Activated CD4-positive, alpha-beta memory T cell treated with anti-CD3 and anti-CD28 coated beads for 36 hours (primary cell): ENCODE measurements at regions not wholly inside any gene's neighbourhood (a gene's known extent, or its start where the extent isn't known, plus 50 kb on each side); places are given as distances from the start of the nearest gene placed in this dataset.
"Not testable (repeated sequence)": the region's sequence is repeated elsewhere in the genome, so short reads cannot be mapped to it uniquely, and the experiment has no call there.

ENCODE experiments used
- CTCF ChIA-PET: fragments of 350-600 bp; sonication (Branson Sonifier 250); formaldehyde crosslinking; loops from one replicate; lab custom pipeline; 2021; ENCODE audit warnings: antibody characterized with exemption, inconsistent platforms; lab: Charles Lee
- POLR2A ChIA-PET: fragments of 350-600 bp; sonication (Branson Sonifier 250); formaldehyde crosslinking; loops from one replicate; lab custom pipeline; 2021; ENCODE audit warnings: antibody characterized with exemption; lab: Charles Lee
- DNase-seq: peaks from one replicate; pipeline ENCODE4 v3.0.0-alpha.2; 2020
- H3K27ac Mint-ChIP-seq: one replicate; pipeline ENCODE4 v1.8.0; 2021; ENCODE audit warnings: mixed read lengths
- H3K27me3 Mint-ChIP-seq: one replicate; pipeline ENCODE4 v1.8.0; 2021; ENCODE audit warnings: mixed read lengths
- H3K36me3 Mint-ChIP-seq: one replicate; pipeline ENCODE4 v1.8.0; 2021; ENCODE audit warnings: mixed read lengths
- H3K4me1 Mint-ChIP-seq: one replicate; pipeline ENCODE4 v1.8.0; 2021; ENCODE audit warnings: low read depth, mixed read lengths
- H3K4me3 Mint-ChIP-seq: one replicate; pipeline ENCODE4 v1.8.0; 2021; ENCODE audit warnings: mild to moderate bottlenecking, mixed read lengths
- H3K9me3 Mint-ChIP-seq: one replicate; pipeline ENCODE4 v1.8.0; 2021; ENCODE audit warnings: mixed read lengths
- intact Hi-C: fragments of 100-400 bp; cut with micrococcal nuclease; formaldehyde crosslinking; loops from one replicate; pipeline ENCODE4 v1.15.1; 2023

GRCh38 chr17:22270809-22271208 is 578.5 kb downstream of the KCNJ18 start:
- intact Hi-C loops, H3K27ac Mint-ChIP-seq: not testable (repeated sequence)
- peaks cover 16% of the 10 kb centered on the region for H3K9me3 Mint-ChIP-seq

DNA sequence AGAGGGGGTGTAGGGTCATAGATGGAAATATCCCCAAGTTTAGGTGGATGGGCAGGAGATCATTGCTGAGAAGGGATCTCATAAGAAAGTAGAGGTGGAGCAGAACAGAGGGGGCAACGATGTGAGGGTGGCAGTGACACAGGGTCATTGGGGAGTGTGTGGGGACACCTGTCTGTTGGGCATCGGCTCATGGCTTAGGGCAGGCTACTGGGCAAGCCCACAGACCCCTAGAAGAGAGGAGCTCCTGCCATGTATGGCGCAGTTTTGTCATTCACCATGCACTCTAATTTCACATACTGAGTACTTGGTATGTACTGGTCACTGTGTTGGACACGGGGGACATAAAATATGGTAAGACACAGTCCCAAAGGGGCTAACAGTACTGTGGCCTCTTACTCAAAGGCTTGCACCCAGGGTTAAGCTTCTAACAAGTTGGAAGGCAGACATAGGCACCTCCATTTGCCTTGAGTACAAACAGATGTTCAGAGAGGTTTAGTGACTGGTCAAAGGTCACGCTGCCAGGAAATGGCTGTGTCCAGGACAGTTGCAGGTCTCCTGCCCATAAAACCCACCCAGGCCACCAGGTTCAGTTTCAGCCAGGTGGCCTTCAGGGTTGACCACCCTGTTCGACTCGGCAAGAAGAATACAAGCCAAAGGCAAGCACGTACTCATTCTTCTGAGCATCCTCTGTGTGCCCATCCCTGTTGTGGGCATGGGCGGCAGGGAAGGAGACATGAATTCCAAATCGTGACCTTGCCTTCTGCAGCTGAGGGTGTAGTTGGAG is 580.2 kb downstream of the KCNJ18 start:
- H3K27ac Mint-ChIP-seq, result no peak overlapping the region
- intact Hi-C loops, result no loop called here

More at GRCh38 chr17:22270809-22271208, 578.5 kb downstream of the KCNJ18 start:
- H3K36me3 Mint-ChIP-seq, H3K27me3 Mint-ChIP-seq, CTCF ChIA-PET, H3K4me1 Mint-ChIP-seq, POLR2A ChIA-PET, H3K4me3 Mint-ChIP-seq, DNase-seq: not testable (repeated sequence)

GRCh38 chr17:22273308-22273707 is 581.0 kb downstream of the KCNJ18 start:
- no peaks in the 10 kb centered on the region for H3K4me1 Mint-ChIP-seq
- CTCF ChIA-PET, result no interaction called here
- H3K36me3 Mint-ChIP-seq, result no peaks in the 10 kb centered on the region
- H3K4me3 Mint-ChIP-seq, result no peak overlapping the region
- DNase-seq, result no peak
- H3K27ac Mint-ChIP-seq, result no peak overlapping the region
- intact Hi-C loops, result no loop called here
- POLR2A ChIA-PET, result no interaction called here
- peaks cover 22% of the 10 kb centered on the region for H3K9me3 Mint-ChIP-seq
- H3K27me3 Mint-ChIP-seq, result no peaks in the 10 kb centered on the region

More for the DNA sequence above, 580.2 kb downstream of the KCNJ18 start:
- POLR2A ChIA-PET, result no interaction called here
- H3K27me3 Mint-ChIP-seq, result no peaks in the 10 kb centered on the region
- no peaks in the 10 kb centered on the region for H3K36me3 Mint-ChIP-seq
- no peak for DNase-seq
- no peak overlapping the region for H3K4me3 Mint-ChIP-seq
- CTCF ChIA-PET, result no interaction called here
- H3K9me3 Mint-ChIP-seq, result peaks cover 22% of the 10 kb centered on the region
- no peaks in the 10 kb centered on the region for H3K4me1 Mint-ChIP-seq

DNA sequence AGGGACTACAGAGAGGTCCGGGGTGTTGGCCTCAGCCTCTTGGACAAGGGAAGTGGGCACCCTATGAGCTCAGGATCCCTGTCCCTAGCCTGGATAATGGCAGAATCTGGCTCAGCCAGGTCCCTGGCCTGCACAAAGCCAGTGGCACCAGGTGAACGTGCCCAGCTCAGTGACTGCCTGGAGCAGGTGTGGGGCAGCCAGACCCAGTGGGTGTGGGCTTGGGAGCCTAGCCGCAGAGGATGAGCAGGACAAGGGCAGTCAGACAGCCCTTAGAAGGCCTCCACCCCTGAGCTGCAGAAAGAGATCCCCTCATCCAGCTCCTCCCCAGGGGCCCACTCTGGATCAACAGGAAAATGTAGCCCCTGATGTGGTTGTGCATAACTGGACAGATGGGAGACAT is 585.3 kb downstream of the KCNJ18 start:
- no peaks in the 10 kb centered on the region for H3K4me1 Mint-ChIP-seq
- H3K4me3 Mint-ChIP-seq, result no peak overlapping the region

GRCh38 chr17:22278302-22279275 is 586.3 kb downstream of the KCNJ18 start:
- Mint-ChIP-seq H3K9me3 (peaks cover 15% of the 10 kb centered on the region), H3K27me3 (no peaks in the 10 kb centered on the region), H3K4me1 (no peaks in the 10 kb centered on the region), H3K4me3 (no peak overlapping the region), H3K27ac (no peak overlapping the region), H3K36me3 (no peaks in the 10 kb centered on the region)
- no peak for DNase-seq
- POLR2A ChIA-PET, result no interaction called here
- CTCF ChIA-PET, result no interaction called here
- intact Hi-C loops, result no loop called here

More for the DNA sequence above, 585.3 kb downstream of the KCNJ18 start:
- H3K36me3 Mint-ChIP-seq, result no peaks in the 10 kb centered on the region
- ChIA-PET POLR2A (no interaction called here), CTCF (no interaction called here)
- intact Hi-C loops, result no loop called here
- no peak for DNase-seq
- no peaks in the 10 kb centered on the region for H3K27me3 Mint-ChIP-seq
- peaks cover 9% of the 10 kb centered on the region for H3K9me3 Mint-ChIP-seq
- no peak overlapping the region for H3K27ac Mint-ChIP-seq

DNA sequence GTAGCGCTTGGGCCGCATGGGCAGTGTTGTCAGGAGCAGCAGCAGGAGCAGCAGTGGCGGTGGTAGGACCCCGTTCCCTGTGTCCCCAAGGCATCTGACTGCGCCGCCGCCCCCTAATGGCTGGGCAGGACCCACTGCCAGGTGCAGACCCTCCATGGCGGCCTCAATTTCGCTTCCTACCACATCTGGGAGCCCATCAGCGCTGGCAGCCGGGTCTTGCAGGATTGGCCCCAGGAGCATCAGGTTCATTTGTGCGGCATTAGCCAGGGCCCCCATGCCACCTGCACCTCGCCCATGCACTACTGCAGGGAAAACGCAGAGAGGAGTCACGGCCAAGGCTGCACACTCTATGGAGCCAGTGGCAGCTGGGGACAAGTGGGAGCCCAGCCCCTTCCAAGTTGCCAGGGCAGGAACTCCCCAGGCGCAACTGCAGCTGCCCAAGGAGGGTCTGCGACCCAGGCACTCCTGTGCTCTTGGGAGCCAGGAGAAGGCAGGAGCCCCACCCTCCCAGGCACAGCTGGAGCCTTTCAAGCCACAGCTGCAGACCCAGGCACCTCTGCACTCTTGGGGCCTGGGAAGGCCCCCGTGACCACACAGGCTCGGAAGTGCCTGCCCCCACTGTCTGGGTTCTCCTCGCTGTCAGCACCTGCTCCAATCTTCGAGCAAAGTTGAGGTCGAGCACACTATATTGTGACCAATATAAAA is 594.2 kb downstream of the KCNJ18 start:
- ChIA-PET CTCF (no interaction called here), POLR2A (no interaction called here)
- no peaks in the 10 kb centered on the region for H3K36me3 Mint-ChIP-seq
- H3K4me3 Mint-ChIP-seq, result no peak overlapping the region
- H3K4me1 Mint-ChIP-seq, result no peaks in the 10 kb centered on the region
- DNase-seq, result no peak
- H3K27ac Mint-ChIP-seq, result no peak overlapping the region
- intact Hi-C loops, result no loop called here
- H3K9me3 Mint-ChIP-seq, result peaks cover 6% of the 10 kb centered on the region
- H3K27me3 Mint-ChIP-seq, result no peaks in the 10 kb centered on the region

DNA sequence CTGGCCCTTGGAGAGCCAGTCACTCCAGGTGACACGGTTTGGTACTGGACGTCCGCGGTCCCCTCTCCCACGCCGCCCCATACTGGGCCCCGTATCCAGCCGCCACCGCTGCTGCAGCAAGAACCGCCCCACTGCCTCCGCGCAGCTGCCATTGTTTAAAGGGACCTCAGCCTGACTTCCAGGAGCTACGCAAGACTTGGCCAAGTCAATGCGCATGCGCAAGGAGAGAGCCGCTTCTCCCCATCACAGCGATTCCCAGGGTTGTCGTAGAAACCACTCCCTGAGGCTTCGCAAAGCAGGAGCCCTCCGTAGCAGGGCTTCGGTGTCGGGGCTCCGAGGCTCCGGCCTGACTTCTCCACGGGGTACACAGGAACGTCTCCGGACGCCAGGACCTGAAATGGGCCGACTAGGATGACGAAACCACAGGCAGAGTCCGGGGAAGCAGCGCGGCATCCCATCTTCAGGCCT is 606.2 kb downstream of the KCNJ18 start:
- CTCF ChIA-PET, DNase-seq, intact Hi-C loops, H3K36me3 Mint-ChIP-seq, POLR2A ChIA-PET, H3K4me1 Mint-ChIP-seq, H3K27ac Mint-ChIP-seq, H3K27me3 Mint-ChIP-seq, H3K4me3 Mint-ChIP-seq: not testable (repeated sequence)
- peaks cover 20% of the 10 kb centered on the region for H3K9me3 Mint-ChIP-seq

GRCh38 chr17:22300177-22300576 is 607.9 kb downstream of the KCNJ18 start:
- Mint-ChIP-seq H3K9me3 (peaks cover 25% of the 10 kb centered on the region), H3K27ac (no peak overlapping the region), H3K4me1 (no peaks in the 10 kb centered on the region), H3K27me3 (no peaks in the 10 kb centered on the region), H3K4me3 (no peak overlapping the region), H3K36me3 (peaks cover 2% of the 10 kb centered on the region)
- no peak for DNase-seq
- ChIA-PET CTCF (no interaction called here), POLR2A (no interaction called here)
- intact Hi-C loops, result no loop called here

GRCh38 chr17:22300731-22301352 is 608.5 kb downstream of the KCNJ18 start:
- Mint-ChIP-seq H3K36me3 (peaks cover 4% of the 10 kb centered on the region), H3K4me1 (no peaks in the 10 kb centered on the region), H3K9me3 (peaks cover 31% of the 10 kb centered on the region), H3K4me3 (no peak overlapping the region), H3K27me3 (no peaks in the 10 kb centered on the region), H3K27ac (no peak overlapping the region)
- ChIA-PET CTCF (no interaction called here), POLR2A (no interaction called here)
- intact Hi-C loops, result no loop called here
- no peak for DNase-seq

DNA sequence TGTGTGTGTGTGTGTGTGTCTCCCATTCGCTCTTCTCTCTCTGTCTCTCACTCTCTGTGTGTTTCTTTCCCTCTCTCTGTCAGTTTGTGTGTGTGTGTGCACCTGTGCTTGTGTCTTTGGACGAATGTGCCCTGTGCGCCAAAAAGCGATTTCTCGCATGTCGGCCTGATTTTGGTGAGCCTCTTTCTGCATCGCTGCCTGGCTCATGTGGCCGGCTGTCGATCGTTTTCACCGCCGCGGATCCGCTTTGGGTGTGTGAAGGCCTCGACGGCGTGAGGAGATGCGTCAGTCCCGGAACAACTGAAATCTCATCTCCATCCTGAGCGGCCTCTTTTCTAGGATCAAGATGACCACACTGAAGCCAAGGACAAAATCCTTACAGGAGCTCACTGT is 609.0 kb downstream of the KCNJ18 start:
- H3K4me3 Mint-ChIP-seq, result no peak overlapping the region
- CTCF ChIA-PET, result no interaction called here
- H3K9me3 Mint-ChIP-seq, result peaks cover 34% of the 10 kb centered on the region
- no peak overlapping the region for H3K27ac Mint-ChIP-seq
- no peaks in the 10 kb centered on the region for H3K4me1 Mint-ChIP-seq
- no peak for DNase-seq
- intact Hi-C loops, result no loop called here
- POLR2A ChIA-PET, result no interaction called here
- no peaks in the 10 kb centered on the region for H3K27me3 Mint-ChIP-seq
- H3K36me3 Mint-ChIP-seq, result peaks cover 4% of the 10 kb centered on the region

DNA sequence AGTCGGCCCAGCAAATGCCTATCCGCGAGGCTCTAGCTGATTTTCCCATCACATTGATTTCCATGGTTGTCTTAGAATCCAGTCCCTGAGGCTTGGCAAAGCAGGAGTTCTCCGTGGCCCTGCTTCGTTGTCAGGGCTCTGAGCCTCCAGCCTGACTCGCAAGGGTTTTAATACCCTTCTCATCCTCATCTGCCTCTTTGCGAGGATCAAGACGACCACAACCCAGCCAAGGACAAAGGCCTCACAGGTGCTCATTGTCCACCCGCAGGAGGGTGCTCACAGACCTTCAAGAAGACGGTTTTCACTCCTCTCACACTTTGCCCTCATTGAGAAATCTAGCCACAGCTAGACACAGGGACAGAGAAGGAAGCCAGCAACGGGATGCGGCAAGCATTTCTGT is 610.8 kb downstream of the KCNJ18 start:
- no peak for DNase-seq
- Mint-ChIP-seq H3K27ac (no peak overlapping the region), H3K36me3 (peaks cover 4% of the 10 kb centered on the region), H3K4me1 (no peaks in the 10 kb centered on the region), H3K27me3 (no peaks in the 10 kb centered on the region), H3K4me3 (no peak overlapping the region), H3K9me3 (peaks cover 34% of the 10 kb centered on the region)
- ChIA-PET CTCF (interaction anchor here (0.5 kb wide), 1 partner anchor 41 kb away, joined by 5 read pairs; no protein-coding TSS in a partner anchor), POLR2A (no interaction called here)
- intact Hi-C loops, result no loop called here
